Stomach (tissue), 8 donors: ENCODE measurements at regions not wholly inside any gene's neighbourhood (a gene's known extent, or its start where the extent isn't known, plus 50 kb on each side); places are given as distances from the start of the nearest gene placed in this dataset.

ENCODE experiments used
- DNase-seq, 2 donors: peaks; one replicate each; pipeline versions ENCODE4 v3.0.0 to v3.0.0-alpha.2; 2013 to 2019
- H3K27ac ChIP-seq, 5 donors: fragments of 200-600 bp in 4 of 5; sonication (generic) in 4 of 5; one replicate each; pipeline ENCODE4 v1.5.1; 2013 to 2019; ENCODE audit warnings: mild to moderate bottlenecking in 1 of 5, moderate library complexity in 1 of 5
- H3K27me3 ChIP-seq, 3 donors: fragments of 200-600 bp; sonication (generic); one replicate each; pipeline ENCODE4 v1.5.1; 2017 to 2019; ENCODE audit warnings: mixed run types in 1 of 3
- H3K36me3 ChIP-seq, 4 donors: fragments of 200-600 bp; sonication (generic); 1 replicate in 3 of 4; 2 replicates in 1 of 4; pipeline ENCODE4 v1.5.1; 2016 to 2019
- H3K4me1 ChIP-seq, 4 donors: fragments of 200-600 bp; sonication (generic); one replicate each; pipeline ENCODE4 v1.5.1; 2016 to 2019
- H3K4me3 ChIP-seq, 4 donors: fragments of 200-600 bp; sonication (generic) in 3 of 4; one replicate each; pipeline ENCODE4 v1.5.1; 2016 to 2019; ENCODE audit warnings: mild to moderate bottlenecking in 1 of 4
- H3K9me3 ChIP-seq, 4 donors: fragments of 200-600 bp; sonication (generic); one replicate each; pipeline ENCODE4 v1.5.1; 2016 to 2019
- EP300 ChIP-seq: sonication (generic); formaldehyde crosslinking; IDR thresholded peaks from one replicate; pipeline ENCODE4 v1.6.1; 2017; ENCODE audit warnings: antibody characterized with exemption
- POLR2A ChIP-seq, 4 donors: fragments of 450-650 bp; IDR thresholded peaks; one replicate each; pipeline ENCODE4 v1.6.1; 2016; ENCODE audit warnings: antibody characterized with exemption in 4 of 4, control low read depth in 2 of 4, mild to moderate bottlenecking in 1 of 4, moderate library complexity in 1 of 4
- POLR2AphosphoS5 ChIP-seq, 3 donors: sonication (generic); formaldehyde crosslinking; IDR thresholded peaks; one replicate each; pipeline ENCODE4 v1.6.1; 2016; ENCODE audit warnings: antibody characterized with exemption in 3 of 3
- WGBS, 5 donors: extraction: QIAGEN DNeasy Blood & Tissue Kit in 3 of 5; methylation state at CpG; one replicate each; pipeline versions ENCODE4 v1.1.5 to v1.1.7; 2013 to 2018; 5-methylcytosine and 5-hydroxymethylcytosine counted together
- intact Hi-C: fragments of 100-400 bp; cut with DNase I; formaldehyde crosslinking; loops from one replicate; pipeline ENCODE4 v1.15.1; 2023; ENCODE audit warnings: low total_unique reads
- TF ChIP-seq, protein P1 (sequence below), 7 experiments: fragments of 450-650 bp in 4 of 7; fragments of 200-600 bp in 3 of 7; sonication (generic) in 3 of 7; IDR thresholded peaks; one replicate each; pipeline ENCODE4 v1.5.1; 2016 to 2019; ENCODE audit warnings: antibody characterized with exemption in 7 of 7, control low read depth in 2 of 7, mild to moderate bottlenecking in 1 of 7
- donor health status: healthy with polysubstance abuse.
- donor health status: Bipolar disorder and iron deficiency.
- donor health status: healthy.

DNA sequence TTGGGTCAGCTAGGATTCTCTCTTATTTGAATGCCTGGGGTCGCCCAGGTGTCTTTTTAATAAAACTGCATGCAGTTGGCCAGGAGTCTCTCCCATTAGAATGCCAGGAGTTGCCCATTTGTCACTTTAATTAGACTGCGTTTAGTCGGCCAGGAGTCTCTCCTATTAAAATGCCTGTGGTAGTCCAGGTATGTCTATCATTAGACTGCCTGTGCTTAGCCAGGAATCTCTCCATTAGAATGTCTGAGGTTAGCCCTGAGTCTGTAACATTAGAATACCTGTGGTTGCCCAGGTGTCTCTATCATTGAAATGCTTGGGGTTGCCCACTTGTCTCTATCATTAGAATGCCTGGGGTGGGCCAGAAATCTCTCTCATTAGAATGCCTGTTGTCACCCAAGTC, 1470.9 kb downstream of the UQCRFS1 start:
- intact Hi-C loops = no loop called here
- DNase-seq = no peak
- Histone ChIP-seq H3K4me3 (no peak overlapping the region), H3K27me3 (no peaks in the 10 kb centered on the region), H3K36me3 (peaks cover 0 to 33% (median 19%) of the 10 kb centered on the region in 4 donors), H3K4me1 (peaks cover 3 to 8% (median 5%) of the 10 kb centered on the region in 4 donors), H3K27ac (no peak overlapping the region), H3K9me3 (peaks cover 0 to 62% (median 0%) of the 10 kb centered on the region in 4 donors)
- 79 to 90% (median 82%) methylated on average over 3 of the region's 3 CpGs for WGBS, 5 donors
- TF ChIP-seq, protein P1, sequence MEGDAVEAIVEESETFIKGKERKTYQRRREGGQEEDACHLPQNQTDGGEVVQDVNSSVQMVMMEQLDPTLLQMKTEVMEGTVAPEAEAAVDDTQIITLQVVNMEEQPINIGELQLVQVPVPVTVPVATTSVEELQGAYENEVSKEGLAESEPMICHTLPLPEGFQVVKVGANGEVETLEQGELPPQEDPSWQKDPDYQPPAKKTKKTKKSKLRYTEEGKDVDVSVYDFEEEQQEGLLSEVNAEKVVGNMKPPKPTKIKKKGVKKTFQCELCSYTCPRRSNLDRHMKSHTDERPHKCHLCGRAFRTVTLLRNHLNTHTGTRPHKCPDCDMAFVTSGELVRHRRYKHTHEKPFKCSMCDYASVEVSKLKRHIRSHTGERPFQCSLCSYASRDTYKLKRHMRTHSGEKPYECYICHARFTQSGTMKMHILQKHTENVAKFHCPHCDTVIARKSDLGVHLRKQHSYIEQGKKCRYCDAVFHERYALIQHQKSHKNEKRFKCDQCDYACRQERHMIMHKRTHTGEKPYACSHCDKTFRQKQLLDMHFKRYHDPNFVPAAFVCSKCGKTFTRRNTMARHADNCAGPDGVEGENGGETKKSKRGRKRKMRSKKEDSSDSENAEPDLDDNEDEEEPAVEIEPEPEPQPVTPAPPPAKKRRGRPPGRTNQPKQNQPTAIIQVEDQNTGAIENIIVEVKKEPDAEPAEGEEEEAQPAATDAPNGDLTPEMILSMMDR (IDR thresholded peaks at IDR 0.05) = no peak
- no peak for TF ChIP-seq POLR2AphosphoS5 (IDR thresholded peaks at IDR 0.05)
- no peak for TF ChIP-seq POLR2A (IDR thresholded peaks at IDR 0.05)
- TF ChIP-seq EP300 = no peak

DNA sequence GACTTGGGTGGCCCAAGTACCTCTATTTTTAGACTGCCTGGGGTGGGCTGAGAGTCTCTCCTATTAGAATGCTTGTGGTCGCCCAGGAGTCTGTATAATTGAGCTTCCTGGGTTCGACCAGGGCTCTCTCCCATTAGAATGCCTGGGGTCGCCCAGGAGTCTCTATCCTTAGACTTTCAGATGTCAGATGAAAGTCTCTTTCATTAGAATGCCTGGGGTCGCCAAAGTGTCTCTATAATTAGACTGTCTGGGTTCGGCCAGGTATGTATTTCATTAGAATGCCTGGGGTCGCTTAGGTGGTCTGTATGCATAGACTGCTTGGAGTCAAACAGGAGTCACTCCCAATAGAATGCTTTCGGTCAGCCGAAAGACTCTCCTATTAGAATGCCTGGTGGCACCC, 1471.7 kb downstream of the UQCRFS1 start:
- peaks cover 0 to 70% (median 0%) of the 10 kb centered on the region in 4 donors for H3K9me3 ChIP-seq
- no peak overlapping the region for H3K4me3 ChIP-seq
- no peaks in the 10 kb centered on the region for H3K4me1 ChIP-seq
- peaks cover 0 to 42% (median 24%) of the 10 kb centered on the region in 4 donors for H3K36me3 ChIP-seq
- intact Hi-C loops = no loop called here
- H3K27me3 ChIP-seq = no peaks in the 10 kb centered on the region
- TF ChIP-seq POLR2A (IDR thresholded peaks at IDR 0.05) (no peak), EP300 (no peak), POLR2AphosphoS5 (IDR thresholded peaks at IDR 0.05) (no peak)
- TF ChIP-seq, protein P1 (IDR thresholded peaks at IDR 0.05) = no peak
- peak in 1 of 2 donors; percentile 9 for DNase-seq
- no peak overlapping the region for H3K27ac ChIP-seq
- WGBS, 5 donors = 84 to 94% (median 91%) methylated on average over 8 of the region's 8 CpGs

DNA sequence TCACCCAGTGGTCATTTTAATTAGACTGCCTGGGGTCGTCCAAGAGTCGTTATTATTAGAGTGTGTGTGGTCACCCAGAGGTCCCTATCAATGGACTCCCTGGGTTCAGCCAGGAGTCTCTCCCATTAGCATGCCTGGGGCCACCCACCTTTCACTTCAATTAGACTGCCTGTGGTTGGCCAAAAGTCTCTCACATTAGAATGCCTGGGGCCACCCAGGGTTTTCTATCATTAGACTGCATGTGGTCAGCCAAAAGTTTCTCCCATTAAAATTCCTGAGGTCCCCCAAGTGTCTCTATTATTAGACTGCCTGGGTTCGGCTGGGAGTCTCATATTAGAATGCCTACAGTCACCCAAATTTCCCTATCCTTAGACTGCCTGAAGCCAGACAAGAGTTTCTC, 1472.6 kb downstream of the UQCRFS1 start:
- Histone ChIP-seq H3K27me3 (no peaks in the 10 kb centered on the region), H3K36me3 (peaks cover 0 to 50% (median 25%) of the 10 kb centered on the region in 4 donors), H3K9me3 (peaks cover 0 to 70% (median under 1%) of the 10 kb centered on the region in 4 donors), H3K4me1 (no peaks in the 10 kb centered on the region), H3K27ac (no peak overlapping the region), H3K4me3 (no peak overlapping the region)
- 71 to 91% (median 83%) methylated on average over 3 of the region's 3 CpGs for WGBS, 5 donors
- intact Hi-C loops = no loop called here
- DNase-seq = peak in 1 of 2 donors; percentile 15
- TF ChIP-seq POLR2A (IDR thresholded peaks at IDR 0.05) = no peak
- TF ChIP-seq, protein P1 (IDR thresholded peaks at IDR 0.05) = no peak
- TF ChIP-seq EP300 = no peak
- no peak for TF ChIP-seq POLR2AphosphoS5 (IDR thresholded peaks at IDR 0.05)

DNA sequence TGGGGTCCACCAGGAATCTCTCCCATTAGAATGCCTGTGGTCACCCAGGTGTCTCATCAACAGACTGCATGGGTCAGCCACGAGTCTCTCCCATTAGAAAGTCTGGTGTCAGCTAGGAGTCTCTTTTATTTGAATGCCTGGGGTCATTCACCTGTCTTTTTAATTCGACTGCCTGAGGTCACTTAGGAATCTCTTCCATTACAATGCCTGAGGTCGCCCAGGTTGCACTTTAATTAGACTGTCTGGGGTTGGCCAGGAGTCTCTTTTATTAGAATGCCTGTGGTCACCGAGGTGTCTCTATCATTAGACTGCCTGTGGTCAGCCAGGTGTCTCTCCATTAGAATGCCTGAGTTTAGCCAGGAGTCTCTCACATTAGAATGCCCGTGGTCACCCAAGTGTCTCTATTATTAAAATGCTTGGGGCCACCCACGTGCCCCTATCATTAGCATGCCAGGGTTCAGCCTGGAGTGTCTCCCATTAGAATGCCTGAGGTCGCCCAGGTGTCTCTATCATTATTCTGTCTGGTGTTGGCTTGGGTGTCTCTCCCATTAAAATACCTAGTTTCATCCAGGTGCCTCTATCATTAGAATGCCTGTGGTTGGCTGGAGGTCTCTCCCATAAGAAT, 1474.3 kb downstream of the UQCRFS1 start:
- Histone ChIP-seq H3K27me3 (no peaks in the 10 kb centered on the region), H3K27ac (no peak overlapping the region), H3K4me1 (no peaks in the 10 kb centered on the region), H3K9me3 (peaks cover 0 to 75% (median 9%) of the 10 kb centered on the region in 4 donors), H3K36me3 (peaks cover 0 to 66% (median 24%) of the 10 kb centered on the region in 4 donors), H3K4me3 (no peak overlapping the region)
- intact Hi-C loops = no loop called here
- WGBS, 5 donors = 81 to 90% (median 83%) methylated on average over 7 of the region's 7 CpGs
- no peak for TF ChIP-seq EP300
- TF ChIP-seq POLR2AphosphoS5 (IDR thresholded peaks at IDR 0.05) = no peak
- TF ChIP-seq, protein P1 (IDR thresholded peaks at IDR 0.05) = no peak
- no peak for TF ChIP-seq POLR2A (IDR thresholded peaks at IDR 0.05)
- DNase-seq = no peak
